NCI-H1417 (cell line): ENCODE measurements at regions not wholly inside any gene's neighbourhood (a gene's known extent, or its start where the extent isn't known, plus 50 kb on each side); places are given as distances from the start of the nearest gene placed in this dataset.

ENCODE experiments used
- DNase-seq, 3 experiments: peaks; one replicate each; lab custom pipeline; 2025; lab: John Stamatoyannopoulos, UW

GRCh38 chr5:82702046-82702445 is 375.1 kb downstream of the TMEM167A start:
- no peak for DNase-seq

- no peak for DNase-seq
These were observed 377.5 kb downstream of the TMEM167A start for GRCh38 chr5:82699737-82700136.

GRCh38 chr5:82698026-82698425 is 379.2 kb downstream of the TMEM167A start:
- DNase-seq: no peak

- DNase-seq: no peak
These were observed 382.4 kb downstream of the TMEM167A start for GRCh38 chr5:82694711-82695285.

- DNase-seq: no peak
These were observed 384.4 kb downstream of the TMEM167A start for GRCh38 chr5:82692826-82693225.

GRCh38 chr5:82684659-82685058 is 392.5 kb downstream of the TMEM167A start:
- DNase-seq: no peak

GRCh38 chr5:82684165-82684564 is 393.0 kb downstream of the TMEM167A start:
- DNase-seq: no peak

GRCh38 chr5:82679660-82680059 is 397.5 kb downstream of the TMEM167A start:
- no peak for DNase-seq

- no peak for DNase-seq
These were observed 398.5 kb upstream of the RPS23 start for GRCh38 chr5:82676661-82677060.

- DNase-seq: no peak
These were observed 396.5 kb upstream of the RPS23 start for GRCh38 chr5:82674671-82675070.

- no peak for DNase-seq
These were observed 395.1 kb upstream of the RPS23 start for GRCh38 chr5:82673057-82673809.

GRCh38 chr5:82670692-82671091 is 392.5 kb upstream of the RPS23 start:
- no peak for DNase-seq

GRCh38 chr5:82669720-82670119 is 391.6 kb upstream of the RPS23 start:
- DNase-seq: peak in 1 of 3 experiments; percentile 61

- no peak for DNase-seq
These were observed 388.2 kb upstream of the RPS23 start for GRCh38 chr5:82666312-82666711.

GRCh38 chr5:82664732-82665131 is 386.6 kb upstream of the RPS23 start:
- DNase-seq: peak in 2 of 3 experiments; percentile 22 to 40

- no peak for DNase-seq
These were observed 385.1 kb upstream of the RPS23 start for GRCh38 chr5:82663225-82663624.

- no peak for DNase-seq
These were observed 384.2 kb upstream of the RPS23 start for GRCh38 chr5:82662340-82662739.

GRCh38 chr5:82661933-82662332 is 383.8 kb upstream of the RPS23 start:
- DNase-seq: no peak

GRCh38 chr5:82661462-82661861 is 383.3 kb upstream of the RPS23 start:
- DNase-seq: no peak

GRCh38 chr5:82659115-82659514 is 381.0 kb upstream of the RPS23 start:
- peak in 1 of 3 experiments; percentile 26 for DNase-seq

- DNase-seq: no peak
These were observed 379.0 kb upstream of the RPS23 start for GRCh38 chr5:82657033-82657699.

- DNase-seq: no peak
These were observed 378.2 kb upstream of the RPS23 start for GRCh38 chr5:82656341-82656761.

- peak in 1 of 3 experiments; percentile 12 for DNase-seq
These were observed 376.9 kb upstream of the RPS23 start for GRCh38 chr5:82655078-82655477.
